ENCODE measurements at regions not wholly inside any gene's neighbourhood (a gene's known extent, or its start where the extent isn't known, plus 50 kb on each side); places are given as distances from the start of the nearest gene placed in this dataset.

DNA sequence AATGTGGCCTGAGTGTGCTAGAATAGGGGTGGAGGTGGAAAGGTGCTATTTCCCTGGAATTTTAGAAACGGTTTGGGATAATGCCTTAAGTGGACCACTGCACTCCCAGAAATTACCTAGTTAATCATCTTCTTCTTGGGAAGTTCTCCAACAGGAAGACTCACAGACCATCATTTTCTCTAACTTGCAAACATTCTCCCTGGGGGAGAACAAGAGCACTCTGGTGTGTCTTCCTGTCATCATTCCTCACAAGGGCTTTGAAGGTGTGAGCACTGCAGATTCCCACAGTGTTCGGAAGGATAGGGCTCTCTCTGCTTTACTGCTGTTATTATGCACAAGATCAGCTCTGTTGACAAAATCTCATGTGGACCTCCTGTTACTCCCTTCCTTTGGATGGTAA, 54.9 kb upstream of the TSPAN2 start:
- TF ChIP-seq, protein P1, sequence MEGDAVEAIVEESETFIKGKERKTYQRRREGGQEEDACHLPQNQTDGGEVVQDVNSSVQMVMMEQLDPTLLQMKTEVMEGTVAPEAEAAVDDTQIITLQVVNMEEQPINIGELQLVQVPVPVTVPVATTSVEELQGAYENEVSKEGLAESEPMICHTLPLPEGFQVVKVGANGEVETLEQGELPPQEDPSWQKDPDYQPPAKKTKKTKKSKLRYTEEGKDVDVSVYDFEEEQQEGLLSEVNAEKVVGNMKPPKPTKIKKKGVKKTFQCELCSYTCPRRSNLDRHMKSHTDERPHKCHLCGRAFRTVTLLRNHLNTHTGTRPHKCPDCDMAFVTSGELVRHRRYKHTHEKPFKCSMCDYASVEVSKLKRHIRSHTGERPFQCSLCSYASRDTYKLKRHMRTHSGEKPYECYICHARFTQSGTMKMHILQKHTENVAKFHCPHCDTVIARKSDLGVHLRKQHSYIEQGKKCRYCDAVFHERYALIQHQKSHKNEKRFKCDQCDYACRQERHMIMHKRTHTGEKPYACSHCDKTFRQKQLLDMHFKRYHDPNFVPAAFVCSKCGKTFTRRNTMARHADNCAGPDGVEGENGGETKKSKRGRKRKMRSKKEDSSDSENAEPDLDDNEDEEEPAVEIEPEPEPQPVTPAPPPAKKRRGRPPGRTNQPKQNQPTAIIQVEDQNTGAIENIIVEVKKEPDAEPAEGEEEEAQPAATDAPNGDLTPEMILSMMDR (IDR thresholded peaks at IDR 0.05), result no peak
- TF ChIP-seq EZH2 (IDR thresholded peaks at IDR 0.05), result no peak
- TF ChIP-seq EZH2phosphoT487 (IDR thresholded peaks at IDR 0.05), result no peak

Measured in neural progenitor cell (in vitro differentiated cells).